ENCODE measurements at regions not wholly inside any gene's neighbourhood (a gene's known extent, or its start where the extent isn't known, plus 50 kb on each side); places are given as distances from the start of the nearest gene placed in this dataset.

DNA sequence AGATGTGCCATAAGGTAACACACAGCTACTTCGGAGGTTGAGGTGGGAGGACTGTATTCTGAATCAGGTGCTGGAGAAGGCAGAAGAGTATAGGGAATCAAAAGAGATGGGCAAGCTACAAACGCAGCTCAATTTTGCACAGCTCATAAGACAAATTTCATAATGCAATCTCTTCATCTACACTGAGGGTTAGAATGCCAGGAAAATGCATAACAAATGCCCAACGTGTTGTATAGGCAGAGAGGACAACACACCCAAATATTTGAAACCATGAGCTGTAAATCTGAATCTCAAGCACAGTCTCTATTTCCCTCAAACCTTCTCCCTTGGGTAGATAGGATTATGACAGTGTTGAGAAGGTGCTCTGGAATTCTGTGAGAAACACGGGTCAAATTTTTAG, 263.1 kb upstream of the FOXN3 start:
- H3K79me2 ChIP-seq (ENCODE audit: insufficient read depth, low read length), result no peaks in the 10 kb centered on the region
- no peaks in the 10 kb centered on the region for H3K9me3 ChIP-seq (ENCODE audit: low read depth, low read length)
- H4K20me1 ChIP-seq (ENCODE audit: insufficient read depth, low read length), result no peaks in the 10 kb centered on the region
- no peak overlapping the region for H2AFZ ChIP-seq (ENCODE audit: low read length)
- no peak for DNase-seq (ENCODE audit: insufficient read length, low spot score, missing footprints)
- H3K36me3 ChIP-seq (ENCODE audit: insufficient read depth, low read length), result no peaks in the 10 kb centered on the region
- H3K27ac ChIP-seq (ENCODE audit: low read depth, low read length), result no peak overlapping the region
- H3K4me2 ChIP-seq (ENCODE audit: insufficient read depth, low read length), result no peak overlapping the region
- no peaks in the 10 kb centered on the region for H3K4me1 ChIP-seq (ENCODE audit: insufficient read depth, low read length)
- TF ChIP-seq, protein P1, sequence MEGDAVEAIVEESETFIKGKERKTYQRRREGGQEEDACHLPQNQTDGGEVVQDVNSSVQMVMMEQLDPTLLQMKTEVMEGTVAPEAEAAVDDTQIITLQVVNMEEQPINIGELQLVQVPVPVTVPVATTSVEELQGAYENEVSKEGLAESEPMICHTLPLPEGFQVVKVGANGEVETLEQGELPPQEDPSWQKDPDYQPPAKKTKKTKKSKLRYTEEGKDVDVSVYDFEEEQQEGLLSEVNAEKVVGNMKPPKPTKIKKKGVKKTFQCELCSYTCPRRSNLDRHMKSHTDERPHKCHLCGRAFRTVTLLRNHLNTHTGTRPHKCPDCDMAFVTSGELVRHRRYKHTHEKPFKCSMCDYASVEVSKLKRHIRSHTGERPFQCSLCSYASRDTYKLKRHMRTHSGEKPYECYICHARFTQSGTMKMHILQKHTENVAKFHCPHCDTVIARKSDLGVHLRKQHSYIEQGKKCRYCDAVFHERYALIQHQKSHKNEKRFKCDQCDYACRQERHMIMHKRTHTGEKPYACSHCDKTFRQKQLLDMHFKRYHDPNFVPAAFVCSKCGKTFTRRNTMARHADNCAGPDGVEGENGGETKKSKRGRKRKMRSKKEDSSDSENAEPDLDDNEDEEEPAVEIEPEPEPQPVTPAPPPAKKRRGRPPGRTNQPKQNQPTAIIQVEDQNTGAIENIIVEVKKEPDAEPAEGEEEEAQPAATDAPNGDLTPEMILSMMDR (IDR thresholded peaks at IDR 0.05; ENCODE audit: extremely low read depth, low read depth, low read length), result no peak
- H3K4me3 ChIP-seq (ENCODE audit: insufficient read depth, low read length), result no peak overlapping the region
- H3K27me3 ChIP-seq (ENCODE audit: insufficient read depth, low read length), result no peaks in the 10 kb centered on the region

DNA sequence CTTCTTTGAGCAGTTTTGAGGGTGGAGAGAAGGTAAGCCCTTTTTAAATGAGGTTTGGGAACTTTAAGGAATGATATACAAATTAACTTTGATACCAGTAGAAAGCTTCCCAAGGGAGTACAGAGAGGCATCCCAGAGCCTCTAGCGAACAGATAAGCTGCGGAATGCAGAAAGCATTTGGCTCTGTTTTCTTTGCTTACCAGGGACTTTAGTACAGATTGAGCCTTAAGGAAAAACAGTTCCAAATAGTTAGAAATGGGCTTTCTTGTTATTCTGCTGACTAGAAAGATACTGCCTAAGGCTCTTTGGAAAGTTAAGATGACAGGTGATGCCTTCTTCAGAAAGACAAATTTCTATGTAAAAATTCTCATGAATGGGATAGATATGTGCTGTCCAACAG, 261.7 kb upstream of the FOXN3 start:
- Histone ChIP-seq H3K4me1 (ENCODE audit: insufficient read depth, low read length) (peaks cover 2% of the 10 kb centered on the region), H3K79me2 (ENCODE audit: insufficient read depth, low read length) (no peaks in the 10 kb centered on the region), H4K20me1 (ENCODE audit: insufficient read depth, low read length) (no peaks in the 10 kb centered on the region), H3K27ac (ENCODE audit: low read depth, low read length) (no peak overlapping the region), H3K27me3 (ENCODE audit: insufficient read depth, low read length) (no peaks in the 10 kb centered on the region), H3K4me3 (ENCODE audit: insufficient read depth, low read length) (no peak overlapping the region), H3K4me2 (ENCODE audit: insufficient read depth, low read length) (no peak overlapping the region), H3K9me3 (ENCODE audit: low read depth, low read length) (no peaks in the 10 kb centered on the region), H2AFZ (ENCODE audit: low read length) (no peak overlapping the region), H3K36me3 (ENCODE audit: insufficient read depth, low read length) (no peaks in the 10 kb centered on the region)
- no peak for DNase-seq (ENCODE audit: insufficient read length, low spot score, missing footprints)
- TF ChIP-seq, protein P1 (IDR thresholded peaks at IDR 0.05; ENCODE audit: extremely low read depth, low read depth, low read length), result no peak

DNA sequence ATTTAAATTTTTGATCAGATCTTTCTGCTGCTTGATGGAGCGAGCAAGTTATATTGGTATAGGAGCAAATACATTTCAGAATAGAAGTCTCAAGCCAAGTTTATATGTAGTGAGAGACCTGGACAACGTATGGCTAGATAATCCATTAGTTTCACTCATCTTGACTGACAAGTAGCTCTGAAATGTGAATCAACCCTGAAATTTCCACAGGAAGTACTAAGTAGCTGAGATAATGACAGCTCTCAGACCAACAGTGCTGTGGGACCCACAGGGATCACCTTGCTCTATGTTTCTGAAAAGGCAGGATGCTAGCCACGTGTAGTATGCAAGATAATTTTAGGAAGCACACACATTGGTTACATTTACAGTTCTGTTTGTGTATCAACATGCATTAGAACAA, 258.6 kb upstream of the FOXN3 start:
- no peak for DNase-seq (ENCODE audit: insufficient read length, low spot score, missing footprints)
- Histone ChIP-seq H3K9me3 (ENCODE audit: low read depth, low read length) (no peaks in the 10 kb centered on the region), H3K36me3 (ENCODE audit: insufficient read depth, low read length) (no peaks in the 10 kb centered on the region), H3K4me2 (ENCODE audit: insufficient read depth, low read length) (no peak overlapping the region), H3K4me1 (ENCODE audit: insufficient read depth, low read length) (peaks cover 3% of the 10 kb centered on the region), H3K27ac (ENCODE audit: low read depth, low read length) (no peak overlapping the region), H3K4me3 (ENCODE audit: insufficient read depth, low read length) (no peak overlapping the region), H2AFZ (ENCODE audit: low read length) (no peak overlapping the region), H4K20me1 (ENCODE audit: insufficient read depth, low read length) (no peaks in the 10 kb centered on the region), H3K27me3 (ENCODE audit: insufficient read depth, low read length) (no peaks in the 10 kb centered on the region), H3K79me2 (ENCODE audit: insufficient read depth, low read length) (no peaks in the 10 kb centered on the region)
- TF ChIP-seq, protein P1 (IDR thresholded peaks at IDR 0.05; ENCODE audit: extremely low read depth, low read depth, low read length), result no peak

DNA sequence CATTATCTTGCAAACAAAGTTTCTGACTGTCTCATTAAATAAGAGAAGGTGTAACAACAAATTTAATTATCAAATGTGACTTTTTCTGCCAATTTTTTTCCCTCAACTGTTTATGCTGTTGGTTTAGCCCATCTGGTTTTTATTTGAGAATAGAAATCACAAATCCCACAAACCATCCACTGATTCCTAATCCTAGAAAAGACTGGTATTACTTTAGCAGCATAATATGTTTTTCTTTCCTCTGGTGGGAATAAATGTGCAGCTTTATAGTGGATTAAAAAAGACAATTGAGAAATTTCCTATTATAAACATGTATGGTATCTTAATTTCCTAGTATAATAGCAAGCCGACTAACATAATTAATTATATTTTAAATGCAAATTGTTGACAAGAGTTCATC, 257.9 kb upstream of the FOXN3 start:
- Histone ChIP-seq H2AFZ (ENCODE audit: low read length) (no peak overlapping the region), H3K27me3 (ENCODE audit: insufficient read depth, low read length) (no peaks in the 10 kb centered on the region), H3K27ac (ENCODE audit: low read depth, low read length) (no peak overlapping the region), H3K4me3 (ENCODE audit: insufficient read depth, low read length) (no peak overlapping the region), H3K36me3 (ENCODE audit: insufficient read depth, low read length) (no peaks in the 10 kb centered on the region), H3K79me2 (ENCODE audit: insufficient read depth, low read length) (no peaks in the 10 kb centered on the region), H4K20me1 (ENCODE audit: insufficient read depth, low read length) (no peaks in the 10 kb centered on the region), H3K4me2 (ENCODE audit: insufficient read depth, low read length) (no peak overlapping the region), H3K9me3 (ENCODE audit: low read depth, low read length) (no peaks in the 10 kb centered on the region), H3K4me1 (ENCODE audit: insufficient read depth, low read length) (peaks cover 3% of the 10 kb centered on the region)
- TF ChIP-seq, protein P1 (IDR thresholded peaks at IDR 0.05; ENCODE audit: extremely low read depth, low read depth, low read length), result no peak
- no peak for DNase-seq (ENCODE audit: insufficient read length, low spot score, missing footprints)

Data from osteoblast (primary cell).